Endothelial cell of umbilical vein (primary cell): ENCODE measurements at regions not wholly inside any gene's neighbourhood (a gene's known extent, or its start where the extent isn't known, plus 50 kb on each side); places are given as distances from the start of the nearest gene placed in this dataset.

Source experiments
- BruUV-seq: library from RNA; stranded (reverse); fragments of 400-500 nt; replicated peaks from 2 replicates; lab custom pipeline; 2021; lab: Mats Ljungman, UMichigan
- CTCF ChIA-PET: fragments of 300-600, 350-600 bp; sonication (Branson Sonifier 250); formaldehyde crosslinking; loops from one replicate; lab custom pipeline; 2021; ENCODE audit warnings: antibody characterized with exemption, inconsistent platforms; lab: Charles Lee
- POLR2A ChIA-PET: fragments of 300-600, 350-600 bp; sonication (Branson Sonifier 250); formaldehyde crosslinking; loops from one replicate; lab custom pipeline; 2021; ENCODE audit warnings: antibody characterized with exemption, inconsistent platforms; lab: Charles Lee
- DNase-seq: peaks from one replicate; pipeline ENCODE4 v3.0.0-alpha.2; 2011; ENCODE audit warnings: low read depth, low spot score
- FAIRE-seq: peaks from 2 replicates; lab custom pipeline; 2011; peaks lifted over from hg19 to GRCh38; lab: Jason Lieb, UNC
- H2AFZ ChIP-seq: 2 replicates; pipeline ENCODE4 v1.6.0; 2012; ENCODE audit warnings: low read depth, low read length, control low read depth, inconsistent platforms
- H3K27ac ChIP-seq: 2 replicates; pipeline ENCODE4 v1.5.1; 2011; ENCODE audit warnings: low read depth, mild to moderate bottlenecking, control low read depth, low read length, moderate library complexity; ENCODE audit not compliant: insufficient read depth
- H3K27me3 ChIP-seq, 2 experiments: 2 replicates each; pipeline versions ENCODE4 v1.6.0 to v1.6.1; 2011; ENCODE audit warnings: low read length in 2 of 2, mixed read lengths in 1 of 2; ENCODE audit not compliant: control insufficient read depth in 2 of 2, insufficient read depth in 2 of 2
- H3K36me3 ChIP-seq, 2 experiments: 2 replicates in 1 of 2; 3 replicates in 1 of 2; pipeline ENCODE4 v1.5.1; 2011; ENCODE audit warnings: low read length in 2 of 2, mild to moderate bottlenecking in 1 of 2, moderate library complexity in 1 of 2; ENCODE audit not compliant: control insufficient read depth in 2 of 2, insufficient read depth in 2 of 2; ENCODE audit errors: extremely low read depth in 1 of 2
- H3K4me1 ChIP-seq: 3 replicates; pipeline ENCODE4 v1.5.1; 2011; ENCODE audit warnings: mild to moderate bottlenecking, low read length; ENCODE audit not compliant: control insufficient read depth, insufficient read depth; ENCODE audit errors: extremely low read depth
- H3K4me2 ChIP-seq: 2 replicates; pipeline ENCODE4 v1.6.1; 2011; ENCODE audit warnings: low read length, control low read depth, mixed read lengths; ENCODE audit not compliant: insufficient read depth
- H3K4me3 ChIP-seq, 3 experiments: fragments of 200-600 bp in 1 of 3; sonication (generic), shearing (Covaris generic) in 1 of 3; replicated peaks in 1 of 3; 2 replicates each; pipeline ENCODE4 v1.5.1; 2011 to 2016; ENCODE audit warnings: control low read depth in 3 of 3, low read length in 3 of 3, mild to moderate bottlenecking in 2 of 3, inconsistent platforms in 1 of 3, low read depth in 1 of 3, moderate library complexity in 1 of 3; ENCODE audit not compliant: insufficient read depth in 1 of 3
- H3K79me2 ChIP-seq: 2 replicates; pipeline ENCODE4 v1.6.0; 2012; ENCODE audit warnings: low read length, inconsistent platforms; ENCODE audit not compliant: control insufficient read depth, insufficient read depth
- H3K9ac ChIP-seq: replicated peaks from 2 replicates; pipeline ENCODE3; 2011; ENCODE audit warnings: low read length, control low read depth; ENCODE audit not compliant: insufficient read depth; ENCODE audit errors: extremely low read depth
- H3K9me1 ChIP-seq: replicated peaks from 3 replicates; pipeline ENCODE4 v1.6.0; 2011; ENCODE audit warnings: mild to moderate bottlenecking, low read length; ENCODE audit not compliant: control insufficient read depth, insufficient read depth; ENCODE audit errors: extremely low read depth
- H3K9me3 ChIP-seq: replicated peaks from 2 replicates; pipeline ENCODE4 v1.5.1; 2012; ENCODE audit warnings: low read length, inconsistent platforms; ENCODE audit not compliant: control insufficient read depth, insufficient read depth
- H4K20me1 ChIP-seq: replicated peaks from 2 replicates; pipeline ENCODE3; 2011; ENCODE audit warnings: mild to moderate bottlenecking, low read length; ENCODE audit not compliant: control insufficient read depth, insufficient read depth; ENCODE audit errors: extremely low read depth
- EZH2 ChIP-seq: IDR thresholded peaks from 2 replicates; pipeline ENCODE4 v1.6.1; 2012; ENCODE audit warnings: borderline replicate concordance, low read depth, mild to moderate bottlenecking, moderate library complexity, low read length, inconsistent platforms; ENCODE audit not compliant: severe bottlenecking
- FOS ChIP-seq: IDR thresholded peaks from 2 replicates; pipeline ENCODE4 v1.6.1; 2011; ENCODE audit warnings: mild to moderate bottlenecking, low read length, moderate library complexity, borderline replicate concordance; ENCODE audit not compliant: insufficient read depth
- GATA2 ChIP-seq: IDR thresholded peaks from 2 replicates; pipeline ENCODE4 v1.7.0; 2011; ENCODE audit warnings: low read depth, mild to moderate bottlenecking, moderate library complexity, mixed read lengths, low read length; ENCODE audit not compliant: insufficient read length, insufficient read depth
- JUN ChIP-seq: IDR thresholded peaks from 2 replicates; pipeline ENCODE4 v1.6.1; 2011; ENCODE audit warnings: borderline replicate concordance, low read depth; ENCODE audit not compliant: insufficient read length, insufficient read depth
- MAX ChIP-seq: IDR thresholded peaks from 2 replicates; pipeline ENCODE4 v1.6.1; 2011; ENCODE audit not compliant: insufficient read depth, insufficient read length
- MYC ChIP-seq: IDR thresholded peaks from one replicate; pipeline ENCODE4 v1.6.1; 2011; ENCODE audit warnings: mild to moderate bottlenecking, low read depth, low read length
- POLR2A ChIP-seq: IDR thresholded peaks from 2 replicates; pipeline ENCODE4 v1.6.1; 2012; ENCODE audit warnings: low read depth, mild to moderate bottlenecking, control low read depth, low read length
- POLR2AphosphoS5 ChIP-seq: IDR thresholded peaks from 2 replicates; pipeline ENCODE4 v1.6.1; 2012; ENCODE audit warnings: low read depth, mild to moderate bottlenecking, control low read depth, low read length, moderate library complexity; ENCODE audit not compliant: insufficient read depth
- dilution Hi-C: fragments of 300-500 bp; cut with MboI; formaldehyde crosslinking; loops from one replicate; pipeline ENCODE4 v1.15.0; 2019; ENCODE audit warnings: low sequenced_read_pairs; ENCODE audit not compliant: extremely low pct_ligation_motif_present
- intact Hi-C: fragments of 100-400 bp; cut with micrococcal nuclease; formaldehyde crosslinking; loops from one replicate; pipeline ENCODE4 v1.10.0; 2022
- TF ChIP-seq, protein P1 (sequence below), 2 donors: IDR thresholded peaks; 1 replicate in 1 of 2; 2 replicates in 1 of 2; pipeline ENCODE4 v1.5.1; 2011; ENCODE audit warnings: low read length in 2 of 2, mild to moderate bottlenecking in 2 of 2, moderate library complexity in 2 of 2, control low read depth in 1 of 2, inconsistent platforms in 1 of 2, low read depth in 1 of 2; ENCODE audit not compliant: insufficient read depth in 1 of 2; ENCODE audit errors: extremely low read depth in 1 of 2

DNA sequence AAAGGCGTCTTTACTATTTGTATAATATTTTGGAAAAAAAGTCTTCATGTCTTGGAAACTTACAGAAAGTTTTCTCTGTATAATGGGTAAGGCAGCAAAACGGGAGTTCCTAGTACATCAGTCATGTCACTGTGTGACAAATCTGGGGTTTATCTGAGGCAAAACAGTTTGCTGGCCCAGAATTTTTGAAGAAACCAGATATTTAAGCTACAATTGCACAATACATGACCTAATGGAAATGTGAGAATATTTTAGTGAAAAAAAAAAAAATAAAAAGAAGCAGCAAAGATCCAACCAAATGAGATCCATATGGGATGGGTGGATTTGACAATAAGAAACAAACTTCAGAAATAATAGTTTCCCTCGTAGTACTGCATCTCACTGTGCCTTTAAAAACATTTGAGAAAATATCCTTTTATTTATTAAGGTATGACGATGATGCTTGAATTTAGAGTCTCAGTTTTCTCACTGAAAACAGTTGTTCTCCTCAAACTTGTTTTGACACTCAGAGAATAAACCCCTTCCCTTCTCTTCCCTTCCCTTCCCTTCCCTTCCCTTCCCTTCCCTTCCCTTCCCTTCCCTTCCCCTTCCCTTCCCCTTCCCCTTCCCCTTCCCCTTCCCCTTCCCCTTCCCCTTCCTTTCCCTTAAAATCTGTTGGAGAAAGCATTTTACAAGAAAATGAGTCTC is 180.5 kb upstream of the TUT7 start:
- no peak overlapping the region for H3K4me3 ChIP-seq
- dilution Hi-C loops (no loop called here), intact Hi-C loops (no loop called here)
- no peak for DNase-seq
- no peaks in the 10 kb centered on the region for H3K9me1 ChIP-seq
- H3K36me3 ChIP-seq = no peaks in the 10 kb centered on the region
- no TSS peak for BruUV-seq
- no peaks in the 10 kb centered on the region for H3K27me3 ChIP-seq
- no peak for FAIRE-seq
- H3K79me2 ChIP-seq = no peaks in the 10 kb centered on the region
- H3K9ac ChIP-seq = no peak overlapping the region
- ChIA-PET CTCF (no interaction called here), POLR2A (no interaction called here)
- no peak overlapping the region for H2AFZ ChIP-seq
- no peak overlapping the region for H3K27ac ChIP-seq
- H3K9me3 ChIP-seq = no peaks in the 10 kb centered on the region
- no peaks in the 10 kb centered on the region for H4K20me1 ChIP-seq
- no peak overlapping the region for H3K4me2 ChIP-seq
- no peak for TF ChIP-seq POLR2A
- TF ChIP-seq, protein P1, sequence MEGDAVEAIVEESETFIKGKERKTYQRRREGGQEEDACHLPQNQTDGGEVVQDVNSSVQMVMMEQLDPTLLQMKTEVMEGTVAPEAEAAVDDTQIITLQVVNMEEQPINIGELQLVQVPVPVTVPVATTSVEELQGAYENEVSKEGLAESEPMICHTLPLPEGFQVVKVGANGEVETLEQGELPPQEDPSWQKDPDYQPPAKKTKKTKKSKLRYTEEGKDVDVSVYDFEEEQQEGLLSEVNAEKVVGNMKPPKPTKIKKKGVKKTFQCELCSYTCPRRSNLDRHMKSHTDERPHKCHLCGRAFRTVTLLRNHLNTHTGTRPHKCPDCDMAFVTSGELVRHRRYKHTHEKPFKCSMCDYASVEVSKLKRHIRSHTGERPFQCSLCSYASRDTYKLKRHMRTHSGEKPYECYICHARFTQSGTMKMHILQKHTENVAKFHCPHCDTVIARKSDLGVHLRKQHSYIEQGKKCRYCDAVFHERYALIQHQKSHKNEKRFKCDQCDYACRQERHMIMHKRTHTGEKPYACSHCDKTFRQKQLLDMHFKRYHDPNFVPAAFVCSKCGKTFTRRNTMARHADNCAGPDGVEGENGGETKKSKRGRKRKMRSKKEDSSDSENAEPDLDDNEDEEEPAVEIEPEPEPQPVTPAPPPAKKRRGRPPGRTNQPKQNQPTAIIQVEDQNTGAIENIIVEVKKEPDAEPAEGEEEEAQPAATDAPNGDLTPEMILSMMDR (IDR thresholded peaks at IDR 0.05; ENCODE audit: extremely low read depth in 1 of 2, insufficient read depth in 1 of 2, low read depth in 1 of 2, low read length in 2 of 2) = no peak
- no peak for TF ChIP-seq EZH2
- TF ChIP-seq FOS = no peak
- TF ChIP-seq MYC = no peak
- TF ChIP-seq MAX = no peak
- no peak for TF ChIP-seq POLR2AphosphoS5
- TF ChIP-seq GATA2 = no peak
- TF ChIP-seq JUN = no peak
- no peaks in the 10 kb centered on the region for H3K4me1 ChIP-seq
